ENCODE measurements at regions not wholly inside any gene's neighbourhood (a gene's known extent, or its start where the extent isn't known, plus 50 kb on each side); places are given as distances from the start of the nearest gene placed in this dataset.

- H3K27ac ChIP-seq (ENCODE audit: low read length) = no peak overlapping the region
- ATAC-seq (no peak), DNase-seq (no peak)
- no peaks in the 10 kb centered on the region for H3K4me1 Mint-ChIP-seq
- H3K4me1 ChIP-seq (ENCODE audit: control insufficient read depth, insufficient read depth, low read length) = no peaks in the 10 kb centered on the region
- no peak overlapping the region for H3K4me3 ChIP-seq (ENCODE audit: low read length)
- 97% methylated on average over 2 of the region's 3 CpGs for WGBS (ENCODE audit: insufficient coverage)
- TF ChIP-seq CTCF (IDR thresholded peaks at IDR 0.05) = no peak
- no peak overlapping the region for H3K4me3 Mint-ChIP-seq
- H3K27me3 ChIP-seq (ENCODE audit: control insufficient read depth, insufficient read depth, low read length) = no peaks in the 10 kb centered on the region
- no peaks in the 10 kb centered on the region for H3K36me3 ChIP-seq (ENCODE audit: control insufficient read depth, insufficient read depth, low read length)
- peaks cover 4 to 5% of the 10 kb centered on the region in 2 donors for H3K9me3 Mint-ChIP-seq
- intact Hi-C loops (cut with micrococcal nuclease) = no loop called here
- peaks cover 0 to 9% of the 10 kb centered on the region in 2 donors for H3K27me3 Mint-ChIP-seq (ENCODE audit: low read depth in 2 of 2)
- peaks cover 7% of the 10 kb centered on the region for H3K9me3 ChIP-seq (ENCODE audit: control insufficient read depth, insufficient read depth, low read length)
- H3K27ac Mint-ChIP-seq = peak overlapping the region in 1 of 2 donors; percentile 13
- H3K36me3 Mint-ChIP-seq = peaks cover 7% of the 10 kb centered on the region
Measured at GRCh38 chr12:92621833-92622232, 81.0 kb upstream of the PLEKHG7 start.

GRCh38 chr12:92621312-92621711, 81.5 kb upstream of the PLEKHG7 start:
- no peak for ATAC-seq
- Mint-ChIP-seq H3K4me3 (no peak overlapping the region), H3K4me1 (no peaks in the 10 kb centered on the region), H3K36me3 (peaks cover 7% of the 10 kb centered on the region), H3K27ac (peak overlapping the region in 1 of 2 donors; percentile 13), H3K27me3 (ENCODE audit: low read depth in 2 of 2) (peaks cover 0 to 9% of the 10 kb centered on the region in 2 donors), H3K9me3 (peaks cover 4 to 5% of the 10 kb centered on the region in 2 donors)
- Histone ChIP-seq H3K36me3 (ENCODE audit: control insufficient read depth, insufficient read depth, low read length) (no peaks in the 10 kb centered on the region), H3K27ac (ENCODE audit: low read length) (no peak overlapping the region), H3K9me3 (ENCODE audit: control insufficient read depth, insufficient read depth, low read length) (peaks cover 7% of the 10 kb centered on the region), H3K27me3 (ENCODE audit: control insufficient read depth, insufficient read depth, low read length) (no peaks in the 10 kb centered on the region), H3K4me3 (ENCODE audit: low read length) (no peak overlapping the region), H3K4me1 (ENCODE audit: control insufficient read depth, insufficient read depth, low read length) (no peaks in the 10 kb centered on the region)
- intact Hi-C loops (cut with micrococcal nuclease) = no loop called here
- DNase-seq = no peak
- WGBS (ENCODE audit: insufficient coverage) = 97% methylated on average over 2 of the region's 4 CpGs
- TF ChIP-seq CTCF (IDR thresholded peaks at IDR 0.05) = no peak

- no peaks in the 10 kb centered on the region for H3K27me3 Mint-ChIP-seq (ENCODE audit: low read depth in 2 of 2)
- ATAC-seq = no peak
- no peak overlapping the region for H3K4me3 Mint-ChIP-seq
- no peak overlapping the region for H3K4me3 ChIP-seq (ENCODE audit: low read length)
- intact Hi-C loops (cut with micrococcal nuclease) = no loop called here
- no peaks in the 10 kb centered on the region for H3K36me3 ChIP-seq (ENCODE audit: control insufficient read depth, insufficient read depth, low read length)
- no peaks in the 10 kb centered on the region for H3K27me3 ChIP-seq (ENCODE audit: control insufficient read depth, insufficient read depth, low read length)
- no peaks in the 10 kb centered on the region for H3K4me1 ChIP-seq (ENCODE audit: control insufficient read depth, insufficient read depth, low read length)
- H3K4me1 Mint-ChIP-seq = no peaks in the 10 kb centered on the region
- WGBS (ENCODE audit: insufficient coverage) = 92% methylated on average over 7 of the region's 8 CpGs
- H3K27ac Mint-ChIP-seq = no peak overlapping the region
- H3K36me3 Mint-ChIP-seq = peaks cover 7% of the 10 kb centered on the region
- H3K9me3 Mint-ChIP-seq = peaks cover 4 to 5% of the 10 kb centered on the region in 2 donors
- H3K27ac ChIP-seq (ENCODE audit: low read length) = no peak overlapping the region
- H3K9me3 ChIP-seq (ENCODE audit: control insufficient read depth, insufficient read depth, low read length) = peaks cover 7% of the 10 kb centered on the region
- no peak for DNase-seq
- TF ChIP-seq CTCF (IDR thresholded peaks at IDR 0.05) = no peak
Measured at GRCh38 chr12:92619730-92620684, 82.8 kb upstream of the PLEKHG7 start.

All from natural killer cell (primary cell).